Left ventricle myocardium inferior (tissue), 1 donor: ENCODE measurements at regions not wholly inside any gene's neighbourhood (a gene's known extent, or its start where the extent isn't known, plus 50 kb on each side); places are given as distances from the start of the nearest gene placed in this dataset.

Experiments
- DNase-seq: peaks from one replicate; pipeline ENCODE4 v3.0.0-alpha.2; 2020
- H3K27ac ChIP-seq: fragments of 200-600 bp; replicated peaks from 2 replicates; pipeline ENCODE4 v1.8.0; 2021
- H3K27me3 ChIP-seq: fragments of 200-600 bp; 2 replicates; pipeline ENCODE4 v1.8.0; 2021; ENCODE audit warnings: low read depth
- H3K36me3 ChIP-seq: fragments of 200-600 bp; 2 replicates; pipeline ENCODE4 v1.8.0; 2021
- H3K4me1 ChIP-seq: fragments of 200-600 bp; 2 replicates; pipeline ENCODE4 v1.8.0; 2021
- H3K4me3 ChIP-seq: fragments of 200-600 bp; 2 replicates; pipeline ENCODE4 v1.8.0; 2021; ENCODE audit warnings: mild to moderate bottlenecking, moderate library complexity
- H3K9me3 ChIP-seq: fragments of 200-600 bp; replicated peaks from 2 replicates; pipeline ENCODE4 v1.8.0; 2021
- intact Hi-C: fragments of 100-400 bp; cut with micrococcal nuclease; formaldehyde crosslinking; loops from one replicate; pipeline ENCODE4 v1.11.0; 2022
- TF ChIP-seq, protein P1 (sequence below): fragments of 200-600 bp; IDR thresholded peaks from 2 replicates; pipeline ENCODE4 v1.8.0; 2021; ENCODE audit warnings: antibody characterized with exemption, mild to moderate bottlenecking, borderline replicate concordance
- donor health status: DM: no; HTN: yes; CAD: no; lungs with severe emphysema.

DNA sequence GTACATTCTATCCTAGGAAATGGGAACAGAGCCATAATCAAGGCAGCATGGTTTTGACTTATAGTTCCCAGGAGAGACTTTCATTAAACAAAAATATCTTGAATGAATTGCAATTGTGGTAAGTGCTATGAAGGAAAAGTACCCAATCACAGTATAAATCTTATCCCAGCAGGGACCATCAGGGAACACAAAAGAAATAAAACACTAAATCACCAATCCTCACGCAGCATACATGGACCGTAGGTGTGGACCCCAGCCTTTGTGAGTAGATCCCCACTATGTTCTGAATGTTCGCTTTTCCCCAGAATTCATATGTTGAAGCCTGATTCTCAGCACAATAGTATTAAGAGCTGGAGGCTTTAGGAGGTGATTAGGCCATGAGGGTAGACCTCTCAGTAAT, 925.0 kb upstream of the RBFOX1 start:
- H3K36me3 ChIP-seq: no peaks in the 10 kb centered on the region
- no peaks in the 10 kb centered on the region for H3K4me1 ChIP-seq
- intact Hi-C loops: no loop called here

GRCh38 chr16:6406028-6406427, 926.6 kb upstream of the RBFOX1 start:
- intact Hi-C loops: no loop called here
- H3K27ac ChIP-seq: no peak overlapping the region

More for the DNA sequence above, 925.0 kb upstream of the RBFOX1 start:
- Histone ChIP-seq H3K4me3 (no peak overlapping the region), H3K27me3 (no peaks in the 10 kb centered on the region), H3K27ac (no peak overlapping the region), H3K9me3 (no peaks in the 10 kb centered on the region)
- no peak for DNase-seq
- TF ChIP-seq, protein P1, sequence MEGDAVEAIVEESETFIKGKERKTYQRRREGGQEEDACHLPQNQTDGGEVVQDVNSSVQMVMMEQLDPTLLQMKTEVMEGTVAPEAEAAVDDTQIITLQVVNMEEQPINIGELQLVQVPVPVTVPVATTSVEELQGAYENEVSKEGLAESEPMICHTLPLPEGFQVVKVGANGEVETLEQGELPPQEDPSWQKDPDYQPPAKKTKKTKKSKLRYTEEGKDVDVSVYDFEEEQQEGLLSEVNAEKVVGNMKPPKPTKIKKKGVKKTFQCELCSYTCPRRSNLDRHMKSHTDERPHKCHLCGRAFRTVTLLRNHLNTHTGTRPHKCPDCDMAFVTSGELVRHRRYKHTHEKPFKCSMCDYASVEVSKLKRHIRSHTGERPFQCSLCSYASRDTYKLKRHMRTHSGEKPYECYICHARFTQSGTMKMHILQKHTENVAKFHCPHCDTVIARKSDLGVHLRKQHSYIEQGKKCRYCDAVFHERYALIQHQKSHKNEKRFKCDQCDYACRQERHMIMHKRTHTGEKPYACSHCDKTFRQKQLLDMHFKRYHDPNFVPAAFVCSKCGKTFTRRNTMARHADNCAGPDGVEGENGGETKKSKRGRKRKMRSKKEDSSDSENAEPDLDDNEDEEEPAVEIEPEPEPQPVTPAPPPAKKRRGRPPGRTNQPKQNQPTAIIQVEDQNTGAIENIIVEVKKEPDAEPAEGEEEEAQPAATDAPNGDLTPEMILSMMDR: no peak

GRCh38 chr16:6382924-6383459, 949.7 kb upstream of the RBFOX1 start:
- Histone ChIP-seq H3K27ac (no peak overlapping the region), H3K9me3 (peaks cover 9% of the 10 kb centered on the region), H3K4me1 (no peaks in the 10 kb centered on the region), H3K4me3 (no peak overlapping the region), H3K36me3 (no peaks in the 10 kb centered on the region), H3K27me3 (peaks cover 4% of the 10 kb centered on the region)
- intact Hi-C loops: no loop called here
- DNase-seq: no peak
- TF ChIP-seq, protein P1: no peak

More at GRCh38 chr16:6406028-6406427, 926.6 kb upstream of the RBFOX1 start:
- TF ChIP-seq, protein P1: no peak
- no peaks in the 10 kb centered on the region for H3K4me1 ChIP-seq
- H3K4me3 ChIP-seq: no peak overlapping the region
- no peak for DNase-seq
- H3K36me3 ChIP-seq: no peaks in the 10 kb centered on the region
- H3K27me3 ChIP-seq: no peaks in the 10 kb centered on the region
- no peaks in the 10 kb centered on the region for H3K9me3 ChIP-seq

GRCh38 chr16:6381896-6382295, 950.7 kb upstream of the RBFOX1 start:
- peaks cover 1% of the 10 kb centered on the region for H3K9me3 ChIP-seq
- no peak for DNase-seq
- H3K36me3 ChIP-seq: no peaks in the 10 kb centered on the region
- TF ChIP-seq, protein P1: no peak
- intact Hi-C loops: no loop called here
- H3K27me3 ChIP-seq: peaks cover 5% of the 10 kb centered on the region
- no peaks in the 10 kb centered on the region for H3K4me1 ChIP-seq
- no peak overlapping the region for H3K4me3 ChIP-seq
- no peak overlapping the region for H3K27ac ChIP-seq

DNA sequence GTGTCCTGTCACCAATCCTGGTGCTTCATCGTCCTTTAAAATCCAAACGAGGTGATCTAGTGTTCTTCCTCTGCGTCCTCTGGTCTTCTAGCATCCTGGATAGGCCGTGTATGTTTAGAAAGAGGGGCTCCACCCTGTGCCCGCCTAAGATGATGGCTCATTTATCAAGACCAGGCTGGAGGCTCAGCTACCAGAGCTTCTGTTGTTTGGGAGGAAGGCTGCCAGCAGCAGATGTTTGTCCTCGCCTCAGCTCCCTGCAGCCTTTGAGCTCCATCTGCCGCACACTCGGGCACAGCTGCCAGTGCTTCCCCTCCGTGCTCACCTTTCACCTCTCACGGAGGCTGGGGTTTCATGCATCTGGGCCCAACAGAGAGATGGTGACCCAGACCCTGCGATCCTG, 954.7 kb upstream of the RBFOX1 start:
- intact Hi-C loops: no loop called here
- no peak for DNase-seq
- Histone ChIP-seq H3K4me3 (no peak overlapping the region), H3K27ac (no peak overlapping the region), H3K36me3 (no peaks in the 10 kb centered on the region), H3K9me3 (peaks cover 3% of the 10 kb centered on the region), H3K4me1 (no peaks in the 10 kb centered on the region), H3K27me3 (peaks cover 5% of the 10 kb centered on the region)
- TF ChIP-seq, protein P1: no peak
